ENCODE measurements at regions not wholly inside any gene's neighbourhood (a gene's known extent, or its start where the extent isn't known, plus 50 kb on each side); places are given as distances from the start of the nearest gene placed in this dataset.

- no peaks in the 10 kb centered on the region for H3K27me3 ChIP-seq (ENCODE audit: insufficient read depth, low read length, poor library complexity)
- no peaks in the 10 kb centered on the region for H4K20me1 ChIP-seq (ENCODE audit: insufficient read depth, low read length)
- ATAC-seq (ENCODE audit: insufficient read depth, low read depth) (no peak), DNase-seq (no peak)
- TF ChIP-seq CTCF (IDR thresholded peaks at IDR 0.05; ENCODE audit: borderline replicate concordance, extremely low read depth, low read length, poor library complexity, severe bottlenecking) (no peak), EZH2 (IDR thresholded peaks at IDR 0.05; ENCODE audit: borderline replicate concordance, low read depth, low read length, severe bottlenecking) (no peak)
- H3K27ac ChIP-seq (ENCODE audit: low read length), result no peak overlapping the region
- no peaks in the 10 kb centered on the region for H3K79me2 ChIP-seq (ENCODE audit: insufficient read depth, low read length)
- no peaks in the 10 kb centered on the region for H3K36me3 ChIP-seq (ENCODE audit: insufficient read depth, low read length)
- no peak overlapping the region for H3K9ac ChIP-seq (ENCODE audit: low read depth, low read length)
- H3K4me3 ChIP-seq (ENCODE audit: low read depth in 1 of 2, low read length in 2 of 2), result no peak overlapping the region
- no peak overlapping the region for H3K4me2 ChIP-seq (ENCODE audit: insufficient read depth, low read length)
- no peaks in the 10 kb centered on the region for H3K9me3 ChIP-seq (ENCODE audit: insufficient read depth, low read length, severe bottlenecking)
- no peak overlapping the region for H2AFZ ChIP-seq (ENCODE audit: low read depth, low read length)
- H3K4me1 ChIP-seq (ENCODE audit: insufficient read depth, low read length), result no peaks in the 10 kb centered on the region
Observed at GRCh38 chr11:70028147-70028855, 49.8 kb upstream of the ANO1 start.

All from DND-41 (cell line).